Caco-2 (cell line): ENCODE measurements at regions not wholly inside any gene's neighbourhood (a gene's known extent, or its start where the extent isn't known, plus 50 kb on each side); places are given as distances from the start of the nearest gene placed in this dataset.

Experiments used
- BruUV-seq: library from RNA; stranded (reverse); fragments of 400-500 nt; replicated peaks from 2 replicates; lab custom pipeline; 2021; lab: Mats Ljungman, UMichigan
- CTCF ChIA-PET: fragments of 300-600 bp; sonication (Branson Sonifier 250); formaldehyde crosslinking; loops from one replicate; lab custom pipeline; 2022; ENCODE audit warnings: antibody characterized with exemption; lab: Charles Lee
- POLR2A ChIA-PET: fragments of 300-600 bp; sonication (Branson Sonifier 250); formaldehyde crosslinking; loops from one replicate; lab custom pipeline; 2022; ENCODE audit warnings: antibody characterized with exemption; lab: Charles Lee
- DNase-seq, 2 experiments: peaks; one replicate each; pipeline versions ENCODE4 v3.0.0 to v3.0.0-alpha.2; 2020 to 2022
- H3K27me3 ChIP-seq: replicated peaks from 2 replicates; pipeline ENCODE4 v1.6.0; 2011; ENCODE audit warnings: low read length; ENCODE audit not compliant: control insufficient read depth, insufficient read depth
- H3K36me3 ChIP-seq: 2 replicates; pipeline ENCODE4 v1.5.1; 2011; ENCODE audit warnings: low read length; ENCODE audit not compliant: control insufficient read depth, insufficient read depth
- H3K4me1 ChIP-seq: fragments of 250-450 bp; sonication (Bioruptor Pico); 2 replicates; pipeline ENCODE4 v1.5.1; 2020; ENCODE audit warnings: mild to moderate bottlenecking
- H3K4me3 ChIP-seq: 2 replicates; pipeline ENCODE4 v1.5.1; 2011; ENCODE audit warnings: low read depth, mild to moderate bottlenecking, control low read depth, low read length
- H3K9me3 ChIP-seq: fragments of 250-450 bp; sonication (Bioruptor Pico); 2 replicates; pipeline ENCODE4 v1.5.1; 2020; ENCODE audit warnings: mild to moderate bottlenecking, moderate library complexity
- H3K27ac Mint-ChIP-seq: one replicate; pipeline ENCODE4 v1.8.0; 2022; ENCODE audit warnings: mixed read lengths; ENCODE audit not compliant: unreplicated experiment
- H3K27me3 Mint-ChIP-seq: one replicate; pipeline ENCODE4 v1.8.0; 2022; ENCODE audit warnings: mixed read lengths; ENCODE audit not compliant: insufficient read depth, unreplicated experiment
- H3K36me3 Mint-ChIP-seq: one replicate; pipeline ENCODE4 v1.8.0; 2022; ENCODE audit warnings: mild to moderate bottlenecking, mixed read lengths; ENCODE audit not compliant: insufficient read depth, unreplicated experiment
- H3K4me1 Mint-ChIP-seq: one replicate; pipeline ENCODE4 v1.8.0; 2022; ENCODE audit warnings: low read depth, mixed read lengths; ENCODE audit not compliant: unreplicated experiment
- H3K4me3 Mint-ChIP-seq: one replicate; pipeline ENCODE4 v1.8.0; 2022; ENCODE audit warnings: mild to moderate bottlenecking, moderate library complexity, mixed read lengths; ENCODE audit not compliant: unreplicated experiment
- H3K9me3 Mint-ChIP-seq: one replicate; pipeline ENCODE4 v1.8.0; 2022; ENCODE audit warnings: mixed read lengths; ENCODE audit not compliant: unreplicated experiment
- intact Hi-C: fragments of 100-400 bp; cut with micrococcal nuclease; formaldehyde crosslinking; loops from one replicate; pipeline ENCODE4 v1.10.0; 2022; ENCODE audit not compliant: unreplicated experiment
- TF ChIP-seq, protein P1 (sequence below), 2 experiments: fragments of 200-600 bp in 1 of 2; IDR thresholded peaks; 1 replicate in 1 of 2; 2 replicates in 1 of 2; pipeline versions ENCODE4 v1.5.1 to v1.8.0; 2011 to 2022; ENCODE audit warnings: antibody characterized with exemption in 1 of 2, control low read depth in 1 of 2, inconsistent platforms in 1 of 2, low read depth in 1 of 2, low read length in 1 of 2, mild to moderate bottlenecking in 1 of 2, moderate library complexity in 1 of 2; ENCODE audit not compliant: insufficient read depth in 1 of 2, severe bottlenecking in 1 of 2, unreplicated experiment in 1 of 2

DNA sequence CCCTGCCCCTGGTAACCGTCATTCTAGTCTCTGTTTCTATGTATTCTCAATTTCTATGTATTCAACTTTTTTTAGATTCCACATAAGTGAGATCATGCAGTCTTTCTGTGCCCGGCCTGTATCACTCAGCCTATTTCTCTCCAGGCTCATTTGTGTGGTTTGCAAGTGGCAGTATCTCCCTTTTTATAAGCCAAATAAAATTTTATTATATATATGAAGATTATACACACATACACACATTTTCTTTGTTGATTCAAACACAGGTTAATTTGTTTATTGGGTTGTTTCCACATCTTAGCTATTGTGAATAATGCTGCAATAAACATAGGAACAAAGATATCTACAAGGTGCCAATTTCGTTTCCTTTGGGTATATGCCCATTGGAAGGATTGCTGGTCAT is 571.7 kb downstream of the DHX35 start:
- no peak for DNase-seq
- H3K4me1 ChIP-seq: no peaks in the 10 kb centered on the region
- no peaks in the 10 kb centered on the region for H3K4me1 Mint-ChIP-seq
- no peaks in the 10 kb centered on the region for H3K36me3 Mint-ChIP-seq
- TF ChIP-seq, protein P1, sequence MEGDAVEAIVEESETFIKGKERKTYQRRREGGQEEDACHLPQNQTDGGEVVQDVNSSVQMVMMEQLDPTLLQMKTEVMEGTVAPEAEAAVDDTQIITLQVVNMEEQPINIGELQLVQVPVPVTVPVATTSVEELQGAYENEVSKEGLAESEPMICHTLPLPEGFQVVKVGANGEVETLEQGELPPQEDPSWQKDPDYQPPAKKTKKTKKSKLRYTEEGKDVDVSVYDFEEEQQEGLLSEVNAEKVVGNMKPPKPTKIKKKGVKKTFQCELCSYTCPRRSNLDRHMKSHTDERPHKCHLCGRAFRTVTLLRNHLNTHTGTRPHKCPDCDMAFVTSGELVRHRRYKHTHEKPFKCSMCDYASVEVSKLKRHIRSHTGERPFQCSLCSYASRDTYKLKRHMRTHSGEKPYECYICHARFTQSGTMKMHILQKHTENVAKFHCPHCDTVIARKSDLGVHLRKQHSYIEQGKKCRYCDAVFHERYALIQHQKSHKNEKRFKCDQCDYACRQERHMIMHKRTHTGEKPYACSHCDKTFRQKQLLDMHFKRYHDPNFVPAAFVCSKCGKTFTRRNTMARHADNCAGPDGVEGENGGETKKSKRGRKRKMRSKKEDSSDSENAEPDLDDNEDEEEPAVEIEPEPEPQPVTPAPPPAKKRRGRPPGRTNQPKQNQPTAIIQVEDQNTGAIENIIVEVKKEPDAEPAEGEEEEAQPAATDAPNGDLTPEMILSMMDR (IDR thresholded peaks at IDR 0.05; ENCODE audit: insufficient read depth in 1 of 2, low read depth in 1 of 2, low read length in 1 of 2, severe bottlenecking in 1 of 2, unreplicated experiment in 1 of 2): no peak
- intact Hi-C loops: no loop called here
- H3K4me3 ChIP-seq: no peak overlapping the region
- no peaks in the 10 kb centered on the region for H3K9me3 ChIP-seq
- H3K27ac Mint-ChIP-seq: no peak overlapping the region
- POLR2A ChIA-PET: no interaction called here
- no TSS peak for BruUV-seq
- CTCF ChIA-PET: no interaction called here
- H3K36me3 ChIP-seq: no peaks in the 10 kb centered on the region
- no peaks in the 10 kb centered on the region for H3K9me3 Mint-ChIP-seq
- H3K27me3 ChIP-seq: no peaks in the 10 kb centered on the region
- peaks cover 3% of the 10 kb centered on the region for H3K27me3 Mint-ChIP-seq
- H3K4me3 Mint-ChIP-seq: no peak overlapping the region

DNA sequence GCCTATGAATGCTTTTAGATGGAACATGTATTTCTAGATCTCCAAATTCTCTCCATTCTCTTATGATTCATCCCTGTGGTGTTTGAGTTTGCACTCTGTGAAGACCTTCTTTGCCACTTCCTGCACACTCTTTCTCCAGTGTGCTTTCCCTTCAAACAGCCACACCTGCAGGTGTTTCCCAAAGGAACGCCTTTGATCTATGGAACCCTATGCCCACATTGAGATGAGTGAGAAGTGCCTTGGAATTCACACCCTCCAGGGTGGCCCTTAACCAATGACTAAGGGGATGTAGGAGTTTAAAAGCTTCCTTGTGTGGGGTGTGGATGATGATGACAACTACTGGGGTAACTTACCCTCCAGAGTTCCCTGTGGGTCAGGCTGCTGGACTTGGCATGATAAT is 570.1 kb downstream of the DHX35 start:
- intact Hi-C loops: no loop called here
- no peaks in the 10 kb centered on the region for H3K4me1 Mint-ChIP-seq
- H3K4me3 Mint-ChIP-seq: no peak overlapping the region
- TF ChIP-seq, protein P1 (IDR thresholded peaks at IDR 0.05; ENCODE audit: insufficient read depth in 1 of 2, low read depth in 1 of 2, low read length in 1 of 2, severe bottlenecking in 1 of 2, unreplicated experiment in 1 of 2): no peak
- CTCF ChIA-PET: no interaction called here
- peaks cover 3% of the 10 kb centered on the region for H3K27me3 Mint-ChIP-seq
- no peaks in the 10 kb centered on the region for H3K27me3 ChIP-seq
- H3K9me3 ChIP-seq: no peaks in the 10 kb centered on the region
- H3K4me3 ChIP-seq: no peak overlapping the region
- no peaks in the 10 kb centered on the region for H3K36me3 ChIP-seq
- H3K4me1 ChIP-seq: no peaks in the 10 kb centered on the region
- POLR2A ChIA-PET: no interaction called here
- H3K36me3 Mint-ChIP-seq: no peaks in the 10 kb centered on the region
- H3K27ac Mint-ChIP-seq: no peak overlapping the region
- DNase-seq: no peak
- BruUV-seq: no TSS peak
- no peaks in the 10 kb centered on the region for H3K9me3 Mint-ChIP-seq

DNA sequence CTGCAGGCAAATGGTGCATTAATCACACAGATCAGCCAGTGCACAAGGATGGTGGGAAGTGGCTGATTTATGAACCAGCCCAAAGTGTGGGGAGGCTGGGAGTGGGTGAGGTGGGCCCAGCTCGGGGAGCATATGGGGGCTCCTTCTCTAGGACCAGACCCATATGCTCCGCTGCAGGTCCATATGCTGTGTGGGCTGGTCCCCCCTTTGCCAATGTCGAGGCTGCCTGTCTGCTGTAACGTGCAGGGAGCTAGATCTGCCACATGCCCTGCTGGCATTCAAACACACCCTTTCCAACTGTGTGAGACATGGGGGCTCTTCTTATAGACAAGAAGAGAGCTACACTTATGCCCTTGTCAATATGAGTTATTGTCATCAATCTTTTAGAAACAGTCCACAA is 566.3 kb downstream of the DHX35 start:
- H3K4me3 Mint-ChIP-seq: no peak overlapping the region
- Histone ChIP-seq H3K9me3 (no peaks in the 10 kb centered on the region), H3K4me3 (no peak overlapping the region), H3K27me3 (no peaks in the 10 kb centered on the region), H3K4me1 (no peaks in the 10 kb centered on the region), H3K36me3 (no peaks in the 10 kb centered on the region)
- intact Hi-C loops: no loop called here
- ChIA-PET POLR2A (no interaction called here), CTCF (no interaction called here)
- peaks cover 3% of the 10 kb centered on the region for H3K27me3 Mint-ChIP-seq
- H3K4me1 Mint-ChIP-seq: no peaks in the 10 kb centered on the region
- no peaks in the 10 kb centered on the region for H3K9me3 Mint-ChIP-seq
- no TSS peak for BruUV-seq
- H3K27ac Mint-ChIP-seq: no peak overlapping the region
- TF ChIP-seq, protein P1 (IDR thresholded peaks at IDR 0.05; ENCODE audit: insufficient read depth in 1 of 2, low read depth in 1 of 2, low read length in 1 of 2, severe bottlenecking in 1 of 2, unreplicated experiment in 1 of 2): no peak
- H3K36me3 Mint-ChIP-seq: no peaks in the 10 kb centered on the region
- no peak for DNase-seq
